Activated CD8-positive, alpha-beta T cell treated with anti-CD3 and anti-CD28 coated beads for 36 hours (primary cell): ENCODE measurements at regions not wholly inside any gene's neighbourhood (a gene's known extent, or its start where the extent isn't known, plus 50 kb on each side); places are given as distances from the start of the nearest gene placed in this dataset.

Source experiments
- ATAC-seq: fragments of 200-7000 bp; cut with Tn5 transposase; one replicate; pipeline ENCODE4 v1.10.0; 2021; ENCODE audit warnings: mild to moderate bottlenecking, moderate library complexity
- CTCF ChIA-PET: fragments of 350-600 bp; sonication (Branson Sonifier 250); formaldehyde crosslinking; loops from one replicate; lab custom pipeline; 2021; ENCODE audit warnings: antibody characterized with exemption; lab: Charles Lee
- POLR2A ChIA-PET: fragments of 350-600 bp; sonication (Branson Sonifier 250); formaldehyde crosslinking; loops from one replicate; lab custom pipeline; 2021; ENCODE audit warnings: antibody characterized with exemption; lab: Charles Lee
- DNase-seq: peaks from one replicate; pipeline ENCODE4 v3.0.0-alpha.2; 2020
- H3K27ac Mint-ChIP-seq: one replicate; pipeline ENCODE4 v1.8.0; 2021; ENCODE audit warnings: mild to moderate bottlenecking, mixed read lengths
- H3K27me3 Mint-ChIP-seq: one replicate; pipeline ENCODE4 v1.8.0; 2021; ENCODE audit warnings: mixed read lengths
- H3K36me3 Mint-ChIP-seq: one replicate; pipeline ENCODE4 v1.8.0; 2021; ENCODE audit warnings: low read depth, mixed read lengths
- H3K4me1 Mint-ChIP-seq: one replicate; pipeline ENCODE4 v1.8.0; 2021; ENCODE audit warnings: low read depth, mixed read lengths
- H3K4me3 Mint-ChIP-seq: one replicate; pipeline ENCODE4 v1.8.0; 2021; ENCODE audit warnings: mild to moderate bottlenecking, moderate library complexity, mixed read lengths
- H3K9me3 Mint-ChIP-seq: one replicate; pipeline ENCODE4 v1.8.0; 2021; ENCODE audit warnings: mixed read lengths
- intact Hi-C: fragments of 100-400 bp; cut with micrococcal nuclease; formaldehyde crosslinking; loops from one replicate; pipeline ENCODE4 v1.10.0; 2022
- TF ChIP-seq, protein P1 (sequence below): fragments of 200-600 bp; IDR thresholded peaks from one replicate; pipeline ENCODE4 v1.8.0; 2022; ENCODE audit warnings: antibody characterized with exemption, mild to moderate bottlenecking

DNA sequence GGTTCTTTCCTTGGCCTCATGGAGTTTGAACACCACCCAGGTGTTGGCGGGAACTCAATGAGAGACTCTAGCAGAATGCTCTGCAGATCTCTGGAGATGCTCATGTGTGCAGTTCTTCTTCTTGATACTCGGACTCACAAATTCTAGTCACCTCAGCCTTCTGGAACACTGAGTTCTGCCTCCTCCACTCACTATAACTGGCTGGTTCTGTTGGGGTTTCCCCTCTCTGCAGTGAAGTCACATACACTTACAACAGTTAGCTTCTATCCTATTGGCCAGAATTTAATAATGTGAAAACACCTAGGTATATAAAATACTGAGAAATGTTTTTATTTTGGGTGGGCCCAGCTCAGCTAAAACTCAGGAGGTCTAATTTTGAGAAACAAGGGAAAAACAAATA is 109.6 kb upstream of the HIVEP1 start:
- H3K36me3 Mint-ChIP-seq = no peaks in the 10 kb centered on the region
- intact Hi-C loops = no loop called here
- peaks cover 9% of the 10 kb centered on the region for H3K27me3 Mint-ChIP-seq
- no peak overlapping the region for H3K27ac Mint-ChIP-seq
- H3K9me3 Mint-ChIP-seq = peaks cover 1% of the 10 kb centered on the region
- peaks cover 21% of the 10 kb centered on the region for H3K4me1 Mint-ChIP-seq
- CTCF ChIA-PET = no interaction called here
- H3K4me3 Mint-ChIP-seq = no peak overlapping the region
- POLR2A ChIA-PET = no interaction called here
- TF ChIP-seq, protein P1, sequence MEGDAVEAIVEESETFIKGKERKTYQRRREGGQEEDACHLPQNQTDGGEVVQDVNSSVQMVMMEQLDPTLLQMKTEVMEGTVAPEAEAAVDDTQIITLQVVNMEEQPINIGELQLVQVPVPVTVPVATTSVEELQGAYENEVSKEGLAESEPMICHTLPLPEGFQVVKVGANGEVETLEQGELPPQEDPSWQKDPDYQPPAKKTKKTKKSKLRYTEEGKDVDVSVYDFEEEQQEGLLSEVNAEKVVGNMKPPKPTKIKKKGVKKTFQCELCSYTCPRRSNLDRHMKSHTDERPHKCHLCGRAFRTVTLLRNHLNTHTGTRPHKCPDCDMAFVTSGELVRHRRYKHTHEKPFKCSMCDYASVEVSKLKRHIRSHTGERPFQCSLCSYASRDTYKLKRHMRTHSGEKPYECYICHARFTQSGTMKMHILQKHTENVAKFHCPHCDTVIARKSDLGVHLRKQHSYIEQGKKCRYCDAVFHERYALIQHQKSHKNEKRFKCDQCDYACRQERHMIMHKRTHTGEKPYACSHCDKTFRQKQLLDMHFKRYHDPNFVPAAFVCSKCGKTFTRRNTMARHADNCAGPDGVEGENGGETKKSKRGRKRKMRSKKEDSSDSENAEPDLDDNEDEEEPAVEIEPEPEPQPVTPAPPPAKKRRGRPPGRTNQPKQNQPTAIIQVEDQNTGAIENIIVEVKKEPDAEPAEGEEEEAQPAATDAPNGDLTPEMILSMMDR = no peak
- ATAC-seq (peak; percentile 49), DNase-seq (peak; percentile 6)

DNA sequence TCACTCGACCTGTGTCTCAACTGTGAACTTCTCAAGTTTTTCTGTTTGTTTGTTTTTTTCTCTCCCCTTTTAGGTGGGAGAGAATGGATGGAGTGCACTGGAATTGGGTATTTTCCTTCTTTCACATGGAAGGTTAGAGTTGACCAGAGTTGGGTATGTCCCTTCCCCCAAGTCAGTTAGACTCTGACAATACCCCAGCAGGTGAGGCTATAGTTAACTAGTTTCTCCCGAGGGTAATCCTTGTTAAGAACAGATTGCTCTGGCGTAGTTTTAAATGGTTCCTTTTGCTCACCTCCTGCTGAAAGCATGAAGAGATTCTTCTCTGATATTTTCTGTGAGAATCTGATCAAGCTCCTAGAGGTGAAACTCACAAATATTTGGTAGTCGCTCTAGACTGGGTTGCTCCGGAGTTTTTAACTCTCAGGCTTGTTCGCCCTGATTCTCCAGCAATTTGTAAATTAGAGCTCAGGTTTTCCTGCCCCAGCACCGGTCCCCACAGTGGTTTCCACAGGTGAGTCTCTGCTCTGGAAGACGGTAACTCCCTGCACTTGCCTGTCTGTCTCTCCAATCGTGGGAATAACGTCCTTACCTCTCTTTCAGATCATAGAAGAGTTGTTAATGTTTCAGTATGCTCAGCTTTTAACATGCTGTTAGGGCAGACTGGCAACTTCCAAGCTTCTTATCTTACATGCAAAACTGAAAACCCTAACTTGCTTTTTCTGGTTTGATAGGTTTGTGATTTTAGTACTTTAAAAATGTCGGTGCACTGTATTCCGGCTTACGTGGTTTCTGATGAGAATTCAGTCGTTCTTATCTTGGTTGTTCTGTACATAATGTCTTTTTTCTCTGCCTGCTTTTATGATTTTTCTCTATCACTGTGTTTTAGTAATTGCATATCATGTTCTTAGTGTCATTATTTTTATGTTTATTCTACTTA is 111.2 kb upstream of the HIVEP1 start:
- ATAC-seq (peak; percentile 37), DNase-seq (no peak)
- TF ChIP-seq, protein P1 = no peak
- intact Hi-C loops = no loop called here
- CTCF ChIA-PET = no interaction called here
- Mint-ChIP-seq H3K4me1 (peaks cover 21% of the 10 kb centered on the region), H3K36me3 (no peaks in the 10 kb centered on the region), H3K27me3 (peaks cover 9% of the 10 kb centered on the region), H3K4me3 (peak overlapping the region; percentile 21), H3K9me3 (peaks cover 3% of the 10 kb centered on the region), H3K27ac (no peak overlapping the region)
- POLR2A ChIA-PET = interaction anchor here (1.2 kb wide), 1 partner anchor 30 kb away, joined by 4 read pairs; no protein-coding TSS in a partner anchor

DNA sequence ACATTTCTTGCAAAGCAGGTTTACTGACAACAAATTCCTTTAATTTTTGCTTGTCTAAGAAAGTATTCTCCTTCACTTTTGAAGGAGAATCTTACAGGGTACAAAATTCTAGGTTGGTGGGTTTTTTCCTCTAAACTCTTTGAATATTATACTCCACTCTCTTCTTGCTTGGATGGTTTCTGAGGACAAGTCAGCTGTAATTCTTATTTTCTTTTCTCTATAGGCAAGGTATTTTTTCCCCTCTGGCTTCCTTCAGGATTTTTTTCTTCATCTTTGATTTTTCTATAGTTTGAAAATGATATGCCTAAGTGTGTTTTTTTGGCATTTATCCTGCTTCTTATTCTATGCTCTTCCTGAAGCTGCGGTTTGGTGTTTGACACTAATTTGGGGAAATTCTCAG is 112.5 kb upstream of the HIVEP1 start:
- Mint-ChIP-seq H3K4me1 (peaks cover 21% of the 10 kb centered on the region), H3K27me3 (peaks cover 4% of the 10 kb centered on the region), H3K27ac (no peak overlapping the region), H3K9me3 (peaks cover 7% of the 10 kb centered on the region), H3K36me3 (no peaks in the 10 kb centered on the region), H3K4me3 (no peak overlapping the region)
- ATAC-seq (no peak), DNase-seq (no peak)
- ChIA-PET POLR2A (interaction anchor here (1.0 kb wide), 1 partner anchor 188 kb away, joined by 3 read pairs; no protein-coding TSS in a partner anchor), CTCF (no interaction called here)
- intact Hi-C loops = no loop called here
- TF ChIP-seq, protein P1 = no peak

DNA sequence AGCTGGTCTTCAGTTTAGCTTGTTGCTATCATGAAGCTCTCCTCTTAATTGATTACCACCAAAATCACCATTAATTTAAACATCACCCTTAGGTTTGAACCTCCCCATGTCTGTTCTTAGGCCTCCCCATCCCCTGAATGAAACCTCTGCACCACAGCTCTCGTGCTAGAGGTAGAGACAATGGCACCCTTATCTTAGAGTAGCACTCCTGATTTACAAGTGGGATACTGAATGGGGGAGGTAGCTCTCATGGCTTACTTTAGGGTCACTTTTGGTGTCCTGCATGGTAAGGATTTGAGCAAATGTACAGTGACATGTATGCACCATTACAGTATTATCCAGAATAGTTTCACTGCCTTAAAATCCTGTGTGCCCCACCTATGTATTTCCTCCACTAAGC is 115.6 kb upstream of the ADTRP start:
- Mint-ChIP-seq H3K36me3 (no peaks in the 10 kb centered on the region), H3K4me3 (no peak overlapping the region), H3K9me3 (peaks cover 7% of the 10 kb centered on the region), H3K27ac (no peak overlapping the region), H3K4me1 (no peaks in the 10 kb centered on the region), H3K27me3 (no peaks in the 10 kb centered on the region)
- ATAC-seq (no peak), DNase-seq (no peak)
- ChIA-PET CTCF (no interaction called here), POLR2A (no interaction called here)
- intact Hi-C loops = no loop called here
- TF ChIP-seq, protein P1 = no peak

DNA sequence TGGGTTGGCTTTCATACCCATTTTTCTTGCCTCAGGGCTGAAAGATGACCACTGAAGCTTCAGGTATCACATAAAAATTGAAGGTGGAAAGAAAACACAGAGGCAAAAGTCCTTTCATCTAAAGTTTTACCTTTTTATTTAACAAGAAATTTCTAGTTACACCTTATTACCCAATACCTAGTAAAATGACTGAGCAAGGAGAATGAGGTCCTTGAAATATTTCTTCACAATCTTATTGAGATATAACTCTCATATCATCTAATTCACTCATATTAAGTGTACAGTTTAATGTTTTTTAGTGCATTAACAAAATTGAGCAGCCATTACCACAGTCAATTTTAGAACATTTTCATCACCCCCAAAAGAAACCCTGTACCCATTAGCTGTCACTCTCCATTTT is 112.9 kb upstream of the ADTRP start:
- Mint-ChIP-seq H3K36me3 (no peaks in the 10 kb centered on the region), H3K4me1 (no peaks in the 10 kb centered on the region), H3K27ac (no peak overlapping the region), H3K9me3 (peaks cover 7% of the 10 kb centered on the region), H3K4me3 (no peak overlapping the region), H3K27me3 (no peaks in the 10 kb centered on the region)
- DNase-seq (no peak), ATAC-seq (no peak)
- ChIA-PET CTCF (no interaction called here), POLR2A (no interaction called here)
- TF ChIP-seq, protein P1 = no peak
- intact Hi-C loops = no loop called here
